Right ventricle myocardium superior (tissue), 1 donor: ENCODE measurements at regions not wholly inside any gene's neighbourhood (a gene's known extent, or its start where the extent isn't known, plus 50 kb on each side); places are given as distances from the start of the nearest gene placed in this dataset.
"Not testable (repeated sequence)": the region's sequence is repeated elsewhere in the genome, so short reads cannot be mapped to it uniquely, and the experiment has no call there.

Experiments
- ATAC-seq: fragments of 200-7000 bp; cut with Tn5 transposase; one replicate; pipeline ENCODE4 v1.9.1; 2020; ENCODE audit warnings: mild to moderate bottlenecking; ENCODE audit not compliant: poor library complexity
- DNase-seq: peaks from one replicate; pipeline ENCODE4 v3.0.0-alpha.2; 2020
- intact Hi-C: fragments of 100-400 bp; cut with DNase I; formaldehyde crosslinking; loops from one replicate; pipeline ENCODE4 v1.11.2; 2022
- donor health status: DM: no; HTN: yes; CAD: no; lungs with severe emphysema.

DNA sequence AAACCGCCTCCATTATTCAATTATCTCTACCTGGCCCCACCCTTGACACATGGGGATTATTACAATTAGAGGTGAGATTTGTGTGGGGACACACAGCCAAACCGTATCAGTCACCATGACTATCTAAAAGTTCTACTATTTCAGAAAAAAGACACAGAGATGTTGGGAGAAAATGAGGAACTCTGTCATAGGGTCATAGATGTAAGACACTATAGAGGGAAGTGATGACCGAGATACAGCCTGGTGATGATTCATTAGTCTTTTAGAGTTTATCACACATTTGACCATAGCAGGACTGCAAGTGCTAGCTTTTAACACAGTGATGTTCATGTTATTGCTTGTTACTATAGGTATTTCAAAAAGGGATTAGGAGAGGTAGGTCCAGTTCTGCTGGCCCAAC lies 357.0 kb upstream of the AADAT start:
- ATAC-seq: no peak
- intact Hi-C loops: no loop called here
- no peak for DNase-seq

DNA sequence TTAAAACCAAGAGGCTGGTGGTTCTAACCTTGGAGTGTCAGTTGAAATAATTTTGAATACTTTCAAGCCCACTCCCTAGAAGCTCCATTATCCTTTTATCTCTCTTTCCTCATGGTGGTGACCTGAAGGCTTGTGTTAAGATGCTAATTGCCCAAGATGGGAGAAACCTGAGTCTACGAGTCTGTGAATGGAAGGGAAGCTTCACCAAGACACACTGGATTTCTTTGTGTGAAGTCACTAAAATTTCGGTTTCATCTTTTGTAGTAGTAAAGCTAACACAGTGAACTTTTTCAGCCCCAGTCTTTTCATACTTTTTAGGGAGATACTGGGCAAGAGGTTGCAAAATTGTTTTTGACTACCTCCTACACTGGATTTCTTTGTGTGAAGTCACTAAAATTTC lies 351.4 kb upstream of the AADAT start:
- intact Hi-C loops, DNase-seq, ATAC-seq: not testable (repeated sequence)

DNA sequence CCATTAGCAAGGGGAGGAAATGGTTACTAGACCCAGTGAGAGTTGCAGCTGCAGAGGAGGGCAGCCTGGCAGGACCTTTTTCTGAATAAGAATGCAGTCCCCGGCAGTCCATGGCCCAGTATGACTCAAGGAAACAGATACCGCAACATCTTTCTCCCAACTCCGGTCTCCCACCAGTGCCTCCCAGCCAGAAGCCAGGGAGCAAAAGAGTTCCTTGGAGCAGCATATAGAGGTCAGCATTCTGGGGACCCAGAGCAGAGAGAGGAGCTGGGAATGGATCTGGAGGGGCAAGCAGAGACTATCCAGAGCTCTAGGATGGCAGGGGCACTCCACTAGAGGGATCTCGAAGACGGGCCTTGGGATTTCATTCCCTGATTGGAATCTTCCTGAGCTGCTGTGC lies 339.2 kb upstream of the AADAT start:
- DNase-seq (no peak), ATAC-seq (no peak)

DNA sequence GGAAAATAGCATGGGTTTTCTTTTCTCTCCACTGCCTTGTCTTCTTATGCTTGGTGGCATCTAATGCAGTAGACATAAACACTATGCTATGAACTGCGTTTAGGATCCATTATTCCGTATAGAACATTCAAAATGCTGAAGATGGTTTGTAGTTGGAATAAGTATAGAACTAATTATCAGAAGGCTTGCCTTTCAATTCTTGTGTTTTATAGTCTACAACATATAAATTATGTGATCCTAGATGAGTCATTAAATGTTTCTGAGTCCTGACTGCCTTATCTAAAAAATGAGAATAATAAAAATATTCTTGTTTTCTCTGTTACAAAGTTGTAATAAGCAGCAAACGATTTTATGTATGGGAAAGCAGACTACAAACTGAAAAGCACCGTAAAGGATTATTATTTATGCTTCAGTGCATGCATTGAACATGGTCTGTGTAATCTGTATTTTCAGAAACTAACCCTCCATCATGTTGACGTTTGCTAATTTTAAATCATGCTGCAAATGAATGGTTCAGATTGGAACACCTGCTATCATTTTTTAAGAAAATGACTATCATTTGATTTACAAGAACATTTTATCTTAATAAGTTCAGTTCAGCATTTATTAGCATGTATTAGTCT lies 335.9 kb upstream of the AADAT start:
- no peak for DNase-seq
- ATAC-seq: no peak
- intact Hi-C loops: no loop called here

More for the DNA sequence above, 339.2 kb upstream of the AADAT start:
- intact Hi-C loops: no loop called here

DNA sequence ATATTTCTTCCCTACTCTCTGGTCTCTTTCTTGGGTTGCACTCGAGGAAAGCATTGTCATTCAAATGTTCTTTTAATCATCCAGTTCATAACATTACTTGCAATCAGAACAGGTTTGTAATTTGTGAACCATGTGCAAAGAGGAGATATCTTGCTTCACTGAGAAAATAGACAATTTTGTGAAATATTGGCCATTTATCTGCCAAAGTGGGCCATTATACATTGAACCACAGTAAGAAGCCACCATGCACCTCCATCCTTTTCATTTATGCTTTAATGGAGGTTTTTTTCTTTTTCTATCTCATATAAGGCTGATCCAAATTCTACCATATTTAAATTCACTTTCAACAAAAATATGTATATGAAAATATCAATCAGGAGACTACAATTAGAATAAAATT lies 335.3 kb upstream of the AADAT start:
- intact Hi-C loops: no loop called here
- DNase-seq: no peak
- no peak for ATAC-seq

DNA sequence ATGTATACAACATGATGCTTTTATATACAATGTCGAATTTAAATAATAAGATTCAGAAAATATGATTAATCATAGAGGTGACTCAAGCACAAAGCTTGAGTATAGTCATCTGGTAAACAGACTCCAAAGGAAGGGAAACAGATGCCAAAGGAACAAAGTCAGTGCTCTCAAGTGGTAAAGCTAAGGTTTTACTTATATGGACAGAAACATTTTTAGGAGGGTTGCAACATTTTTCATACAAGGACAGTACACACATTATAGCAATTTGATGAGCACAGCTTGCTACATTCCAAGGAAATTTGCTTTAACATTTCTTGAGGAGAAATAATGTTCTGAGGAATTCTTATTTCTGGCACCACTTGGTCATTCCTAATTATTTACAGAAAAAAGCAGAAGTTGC lies 333.4 kb upstream of the AADAT start:
- intact Hi-C loops: no loop called here
- DNase-seq: no peak
- no peak for ATAC-seq

DNA sequence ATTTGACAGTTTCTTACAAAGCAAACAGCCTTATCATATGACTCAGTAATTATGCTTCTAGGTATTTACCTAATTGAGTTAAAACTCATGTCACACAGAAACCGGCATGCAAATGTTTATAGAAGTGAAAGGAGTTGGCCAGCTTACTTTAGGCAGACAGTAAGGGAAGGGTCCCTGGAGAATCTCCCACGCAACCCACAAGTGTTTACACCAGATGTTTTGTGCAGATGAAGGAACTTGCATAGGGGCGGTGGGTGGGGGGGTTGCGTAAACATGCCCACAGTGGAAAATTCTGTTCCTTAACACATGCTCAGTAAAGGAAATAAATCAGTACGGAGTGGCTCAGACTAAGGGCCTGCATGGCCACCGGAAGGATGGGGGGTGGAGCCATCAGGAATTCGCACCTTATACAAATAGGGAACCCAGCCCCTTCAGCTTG lies 330.5 kb upstream of the AADAT start:
- ATAC-seq (no peak), DNase-seq (no peak)
- intact Hi-C loops: no loop called here

DNA sequence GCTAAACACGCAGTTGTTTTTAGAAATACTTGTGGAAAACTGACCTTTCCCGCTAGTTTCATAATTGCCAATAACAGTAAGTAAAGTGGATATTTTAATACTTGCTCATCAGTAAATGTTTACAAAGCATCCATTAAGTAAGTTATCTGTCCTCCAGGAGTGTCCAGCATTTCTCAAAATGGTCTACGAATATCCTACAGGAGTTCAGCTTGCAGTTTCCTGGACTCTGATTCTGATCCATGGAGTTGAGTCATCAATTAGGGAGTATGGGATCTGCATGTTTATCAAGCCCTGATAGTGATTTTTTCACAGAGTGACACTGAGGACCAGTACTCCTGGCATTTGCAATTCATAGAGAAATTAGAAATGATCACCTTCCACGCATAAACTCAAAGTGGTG lies 325.2 kb upstream of the AADAT start:
- DNase-seq: no peak
- no peak for ATAC-seq
- intact Hi-C loops: no loop called here

DNA sequence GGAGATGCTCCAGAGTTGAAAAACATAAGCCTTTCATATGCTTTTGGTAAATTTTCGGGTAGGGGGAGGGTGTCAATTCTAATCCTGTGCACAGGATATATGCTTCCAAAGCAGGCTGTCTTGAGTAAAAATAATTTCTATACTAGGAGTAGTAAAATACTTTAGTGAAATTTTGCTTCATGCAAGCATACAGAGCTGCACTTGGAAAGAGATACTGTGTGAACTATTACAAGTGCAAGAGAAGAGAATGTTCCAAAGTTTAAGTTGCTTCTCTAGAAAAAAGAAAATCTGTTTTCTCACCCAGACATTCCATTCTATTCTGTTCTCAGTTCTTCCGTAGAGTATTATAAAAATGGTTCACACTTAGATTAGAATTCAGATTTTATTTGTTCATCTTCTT lies 324.6 kb upstream of the AADAT start:
- intact Hi-C loops: no loop called here
- DNase-seq: no peak
- no peak for ATAC-seq

DNA sequence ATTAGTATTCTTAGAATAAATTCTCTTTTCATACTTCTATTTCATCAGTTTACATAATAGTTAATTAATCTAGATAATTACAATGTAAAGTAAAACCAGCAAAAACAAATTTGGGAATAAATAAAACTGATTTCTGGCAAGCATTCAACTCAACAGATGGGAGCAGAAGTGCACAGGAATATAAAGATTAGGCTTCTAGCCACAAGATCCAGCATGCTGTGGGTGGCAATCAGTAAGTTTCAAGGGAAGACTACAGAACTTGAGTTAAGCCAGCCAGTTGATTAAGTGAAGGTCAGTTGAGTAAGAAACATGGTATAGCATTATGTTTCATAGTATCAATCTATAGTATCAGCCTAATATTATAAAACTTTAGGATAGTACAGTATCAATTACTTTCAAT lies 324.2 kb upstream of the AADAT start:
- no peak for ATAC-seq

DNA sequence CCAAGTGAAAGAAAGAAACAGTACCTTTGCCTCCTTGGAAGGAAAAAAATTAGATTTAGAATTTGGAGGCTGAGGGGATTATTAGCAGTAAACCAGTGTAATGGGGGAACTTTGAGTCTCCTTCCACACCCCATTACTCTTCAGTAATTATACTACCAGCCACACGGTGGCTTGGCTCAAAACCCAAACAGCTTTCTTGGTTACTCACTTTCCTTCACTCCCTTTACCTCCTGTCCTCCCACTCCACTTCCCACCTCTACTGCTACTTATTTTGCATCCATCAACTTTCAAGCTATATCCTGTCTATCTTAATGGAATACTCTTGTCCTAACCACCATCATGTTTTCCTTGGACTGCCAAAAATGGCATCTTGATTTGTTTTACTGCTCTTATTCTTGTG lies 310.6 kb upstream of the AADAT start:
- no peak for ATAC-seq
- no peak for DNase-seq
- intact Hi-C loops: no loop called here

More for the DNA sequence above, 324.2 kb upstream of the AADAT start:
- intact Hi-C loops: no loop called here
- DNase-seq: no peak

DNA sequence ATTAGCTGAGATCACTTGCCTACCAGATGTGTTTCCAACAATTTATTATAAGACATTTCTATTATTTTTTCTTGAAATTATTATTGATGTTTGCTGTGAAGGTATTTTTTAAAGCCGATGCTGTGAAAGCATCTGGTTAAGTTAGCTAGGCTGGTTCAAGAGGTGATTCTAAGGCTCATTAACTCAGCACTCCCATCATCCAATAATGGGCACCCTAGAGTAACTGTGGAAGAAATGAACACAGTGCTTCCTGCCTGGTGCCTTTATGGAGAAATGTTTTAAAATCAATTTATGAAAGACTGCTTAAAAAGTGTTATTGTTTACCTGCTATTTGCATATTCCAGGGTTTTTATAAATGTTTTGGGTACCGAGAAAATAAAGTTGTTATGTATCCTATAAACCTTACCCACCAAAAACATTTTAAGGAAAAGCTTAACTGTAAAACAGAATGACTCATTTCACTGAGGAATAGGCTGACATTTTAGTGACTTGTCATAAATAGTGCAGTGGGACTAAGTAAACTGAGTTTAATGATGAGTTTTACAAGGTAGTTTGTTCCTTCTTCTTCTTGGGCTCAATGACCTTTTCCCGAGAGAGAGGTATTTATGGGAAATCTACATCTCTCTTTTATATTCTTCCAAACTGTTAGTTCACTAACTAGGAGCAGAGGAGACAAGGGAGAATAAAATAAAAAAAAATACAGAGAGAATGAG lies 310.0 kb upstream of the AADAT start:
- intact Hi-C loops: no loop called here
- ATAC-seq (no peak), DNase-seq (no peak)

DNA sequence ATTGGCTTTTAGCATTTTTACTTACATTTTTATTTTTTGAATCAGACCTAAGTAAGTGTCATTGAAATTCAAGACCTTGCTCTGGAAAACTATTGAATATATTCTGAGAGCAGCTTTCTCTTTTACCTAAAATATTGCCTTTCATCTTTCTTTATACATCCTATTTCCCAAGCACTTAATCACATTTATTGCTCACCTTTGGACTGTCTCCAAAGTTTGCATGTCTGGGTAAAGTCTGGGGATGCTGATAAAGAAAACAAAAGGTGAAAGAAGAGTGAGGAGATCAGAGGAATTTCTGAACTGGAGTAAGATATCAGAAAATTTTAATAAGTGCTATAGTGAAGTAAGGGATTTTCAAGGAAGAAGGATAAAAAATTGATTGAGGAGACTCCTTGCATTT lies 308.5 kb upstream of the AADAT start:
- DNase-seq (no peak), ATAC-seq (no peak)
- intact Hi-C loops: no loop called here

DNA sequence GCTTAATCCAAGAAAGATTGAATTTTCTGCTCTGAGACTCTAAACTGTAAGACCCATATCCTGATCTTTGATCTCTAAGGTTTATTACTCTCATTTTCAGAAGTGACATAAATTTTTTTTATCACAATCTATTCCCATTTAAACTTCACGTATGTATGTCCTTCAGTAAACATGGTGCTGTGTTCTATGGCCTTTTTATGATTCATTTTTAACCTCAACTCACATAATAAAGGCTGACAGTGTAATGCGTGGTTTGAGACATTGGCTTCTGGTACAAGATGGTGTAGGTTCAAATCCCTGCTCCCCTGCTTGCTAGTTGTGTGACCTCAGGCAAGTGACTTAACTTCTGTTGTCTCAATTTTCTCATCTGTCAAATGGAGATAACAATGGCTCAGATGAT lies 306.0 kb upstream of the AADAT start:
- intact Hi-C loops: no loop called here
- ATAC-seq (no peak), DNase-seq (no peak)

DNA sequence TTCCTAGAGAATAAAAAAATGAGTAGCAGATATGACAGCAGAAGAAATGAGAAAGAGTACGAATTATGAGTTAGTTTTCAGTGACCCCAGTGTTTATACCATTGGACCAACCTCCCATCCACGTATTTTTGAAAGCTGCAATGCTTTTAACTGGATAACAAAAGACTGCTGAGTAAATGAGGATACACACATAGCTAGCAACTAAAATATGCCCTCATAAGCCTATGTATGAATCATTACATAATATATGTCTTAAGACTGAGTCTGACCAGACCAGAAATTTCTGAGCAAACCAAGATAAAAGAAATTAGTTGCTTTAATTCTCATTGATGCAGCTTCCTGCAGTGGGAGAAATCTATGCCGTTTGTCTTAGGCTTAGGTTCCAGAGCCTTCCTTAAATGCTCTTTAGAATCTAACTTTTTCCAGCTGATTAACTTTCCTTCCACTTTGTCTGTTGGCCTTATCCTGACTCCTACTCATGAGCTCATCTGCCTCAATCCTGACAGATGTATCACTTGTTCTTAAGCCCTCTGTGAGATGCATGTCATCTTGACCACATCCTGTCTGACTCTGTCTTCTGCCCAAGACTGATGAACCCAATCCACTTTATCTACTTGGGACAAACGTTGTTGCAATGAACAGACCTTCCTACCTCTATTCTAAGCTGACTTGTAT lies 301.4 kb upstream of the AADAT start:
- DNase-seq (no peak), ATAC-seq (no peak)
- intact Hi-C loops: no loop called here

DNA sequence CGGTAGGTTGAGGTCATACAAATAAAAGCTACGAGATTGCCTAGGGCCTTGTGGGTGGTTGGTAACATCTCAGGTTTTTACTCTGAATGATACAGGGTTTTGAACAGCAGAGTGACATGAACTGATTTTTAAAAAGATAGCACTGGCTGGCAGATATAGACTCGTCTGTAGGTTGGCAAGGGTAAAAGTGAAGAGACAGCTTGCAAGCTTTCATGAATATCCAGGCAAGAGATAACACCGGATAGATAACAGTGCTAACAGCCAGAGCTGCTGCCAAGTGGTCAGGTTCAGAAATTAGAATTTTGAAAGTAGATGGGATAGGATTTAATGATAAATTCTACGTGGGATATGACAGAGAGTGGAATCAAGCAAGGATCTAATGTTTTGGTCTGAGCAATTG lies 299.7 kb upstream of the AADAT start:
- intact Hi-C loops: no loop called here
- no peak for ATAC-seq

DNA sequence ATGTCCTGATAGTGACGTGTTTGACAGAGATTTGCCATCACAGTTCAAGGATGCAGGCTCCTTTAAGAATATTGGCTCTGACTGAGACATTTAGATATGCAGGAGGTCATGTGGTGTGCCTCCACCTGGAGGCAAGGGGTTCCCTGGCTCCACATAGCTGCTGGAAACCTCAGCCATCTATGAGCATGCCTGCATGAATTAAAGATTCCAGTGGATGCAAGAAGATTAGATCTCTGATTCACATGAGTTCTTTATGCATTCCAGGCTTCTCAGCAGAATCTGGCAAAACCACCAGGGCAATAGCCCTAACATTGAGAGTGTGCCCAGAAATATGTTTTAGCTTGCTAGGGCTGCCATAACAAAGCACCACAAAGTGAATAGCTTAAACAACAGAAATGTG lies 298.5 kb upstream of the AADAT start:
- no peak for DNase-seq
- ATAC-seq: no peak
- intact Hi-C loops: no loop called here

More for the DNA sequence above, 299.7 kb upstream of the AADAT start:
- DNase-seq: no peak

DNA sequence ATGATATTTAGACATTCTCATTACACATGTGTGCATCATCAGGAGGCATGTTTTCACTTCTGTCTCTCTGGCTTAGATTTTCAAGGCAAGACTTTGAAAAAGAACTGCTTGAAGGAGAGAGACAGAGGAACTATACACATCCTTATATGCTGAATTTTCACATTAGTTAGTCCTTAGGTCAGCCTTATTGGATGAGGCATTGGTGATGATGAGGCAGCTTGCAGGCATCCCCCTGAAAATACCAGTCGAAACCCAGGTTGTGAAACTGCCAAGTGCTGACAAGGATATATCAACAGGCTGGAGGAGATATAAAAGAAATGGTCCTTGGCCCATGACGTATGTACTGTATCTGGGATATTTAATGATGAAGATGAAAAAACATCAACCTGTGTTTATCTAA lies 297.2 kb upstream of the AADAT start:
- no peak for DNase-seq
- intact Hi-C loops: no loop called here
- ATAC-seq: no peak

DNA sequence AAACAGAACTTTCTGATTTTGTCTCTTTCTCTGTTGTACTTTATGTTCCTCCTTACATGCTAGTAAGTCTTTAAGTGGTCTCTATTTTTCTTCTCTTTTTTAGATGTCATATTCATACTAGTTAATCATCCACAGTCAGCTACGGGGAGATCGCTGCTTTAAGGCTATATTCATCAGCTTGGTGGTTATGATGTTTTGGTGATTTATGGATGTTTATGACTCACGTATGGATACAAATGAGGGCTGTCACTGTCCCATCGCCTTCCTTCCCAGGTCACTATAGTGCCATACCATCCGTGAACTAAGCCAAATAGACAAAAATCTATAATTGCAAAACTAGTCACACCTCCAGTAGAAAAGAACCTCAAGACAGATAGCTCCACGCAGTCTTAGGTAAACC lies 296.8 kb upstream of the AADAT start:
- no peak for DNase-seq
- no peak for ATAC-seq
- intact Hi-C loops: no loop called here

DNA sequence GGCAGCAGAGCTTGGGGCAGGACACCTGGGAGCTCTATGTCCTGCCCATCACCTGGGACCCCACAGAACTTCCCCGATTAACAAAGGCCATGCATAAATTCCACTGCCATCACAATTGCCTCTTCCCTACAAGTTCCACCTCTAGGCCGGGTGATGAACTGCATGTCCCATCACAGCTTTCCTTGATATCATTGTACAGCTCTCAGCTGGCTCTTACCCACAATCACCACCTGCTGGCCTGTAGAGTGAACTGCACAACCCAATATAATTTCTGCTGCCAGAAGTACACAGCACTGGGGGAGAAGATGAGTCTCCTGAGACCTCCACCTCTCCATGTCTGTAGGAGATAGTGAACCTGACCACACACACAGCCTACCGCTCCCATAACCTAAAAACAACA lies 285.0 kb upstream of the AADAT start:
- no peak for DNase-seq
- no peak for ATAC-seq
- intact Hi-C loops: no loop called here
